Inferior parietal cortex (tissue), 1 donor: ENCODE measurements at regions not wholly inside any gene's neighbourhood (a gene's known extent, or its start where the extent isn't known, plus 50 kb on each side); places are given as distances from the start of the nearest gene placed in this dataset.
"Not testable (repeated sequence)": the region's sequence is repeated elsewhere in the genome, so short reads cannot be mapped to it uniquely, and the experiment has no call there.

Experiments
- DNase-seq: peaks from one replicate; pipeline ENCODE4 v3.0.0-alpha.2; 2016; ENCODE audit errors: extremely low spot score

DNA sequence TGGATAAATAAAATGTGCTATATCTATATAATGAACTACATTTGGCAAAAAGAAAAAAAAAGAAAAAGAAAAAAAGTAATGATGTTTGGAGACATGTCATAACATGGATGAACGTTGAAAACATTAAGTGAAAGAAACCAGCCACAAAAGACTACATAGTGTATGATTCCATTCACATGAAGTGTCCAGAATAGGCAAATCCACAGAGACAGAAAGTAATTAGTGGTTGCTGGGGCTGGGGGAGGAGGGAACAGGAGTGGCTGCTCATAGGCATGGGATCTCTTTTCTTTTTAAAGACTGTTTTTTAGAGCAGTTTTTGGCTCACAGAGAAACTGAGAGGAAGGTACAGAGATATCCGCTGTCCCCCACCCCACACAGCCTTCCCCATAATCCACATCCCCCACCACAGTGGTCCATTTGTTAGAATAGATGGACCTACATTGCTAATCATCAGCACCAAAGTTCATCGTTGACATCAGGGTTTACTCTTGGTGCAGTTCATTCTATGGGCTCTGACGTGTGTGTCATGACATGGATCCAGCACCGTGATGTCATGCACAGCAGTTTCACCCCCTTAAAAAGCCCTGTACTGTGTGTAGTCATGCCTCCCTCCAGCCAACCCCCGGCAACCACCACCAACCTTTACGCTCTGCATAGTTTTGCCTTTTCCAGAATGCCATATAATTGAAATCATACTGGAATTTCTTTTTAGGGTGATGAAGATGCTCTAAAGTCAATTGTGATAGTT lies 240.9 kb upstream of the RREB1 start:
- no peak for DNase-seq

GRCh38 chr6:6867404-6867799 lies 240.4 kb upstream of the RREB1 start:
- DNase-seq = no peak

DNA sequence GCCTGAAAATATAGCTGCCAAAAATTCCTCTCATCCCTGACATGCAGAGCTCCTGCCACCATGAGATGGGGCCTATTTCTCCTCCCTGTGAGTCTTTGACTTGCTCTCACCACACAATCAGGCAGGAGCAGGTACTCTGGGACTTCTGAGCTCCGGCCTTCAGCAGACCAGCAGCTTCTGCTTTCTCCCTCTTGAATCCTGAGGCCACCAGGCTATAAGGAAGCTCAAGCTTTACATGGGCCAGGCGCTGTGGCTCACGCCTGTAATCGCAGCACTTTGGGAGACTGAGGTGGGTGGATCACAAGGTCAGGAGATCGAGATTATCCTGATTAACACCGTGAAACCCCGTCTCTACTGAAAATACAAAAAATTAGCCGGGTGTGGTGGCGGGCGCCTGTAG lies 238.7 kb upstream of the RREB1 start:
- no peak for DNase-seq

DNA sequence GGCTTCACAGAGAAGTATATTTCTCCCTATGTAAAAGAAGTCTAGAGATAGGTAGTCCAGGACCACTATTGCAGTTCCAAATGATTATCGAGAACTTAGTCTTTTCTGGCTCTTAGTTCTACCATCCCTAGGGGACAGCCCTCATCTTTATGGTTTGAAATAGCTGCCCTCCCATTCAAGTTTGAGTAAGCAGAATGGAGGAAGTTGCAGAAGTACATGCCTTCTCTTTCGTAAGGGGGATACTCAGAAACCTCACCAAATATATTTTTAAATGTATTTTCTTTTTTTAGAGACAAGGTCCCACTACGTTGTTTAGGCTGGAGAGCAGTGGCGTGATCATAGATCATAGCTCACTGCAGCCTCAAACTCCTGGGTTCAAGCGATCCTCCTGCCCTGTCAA lies 236.8 kb upstream of the RREB1 start:
- no peak for DNase-seq

- DNase-seq = no peak
Observed at GRCh38 chr6:6872459-6873344, 235.1 kb upstream of the RREB1 start.

DNA sequence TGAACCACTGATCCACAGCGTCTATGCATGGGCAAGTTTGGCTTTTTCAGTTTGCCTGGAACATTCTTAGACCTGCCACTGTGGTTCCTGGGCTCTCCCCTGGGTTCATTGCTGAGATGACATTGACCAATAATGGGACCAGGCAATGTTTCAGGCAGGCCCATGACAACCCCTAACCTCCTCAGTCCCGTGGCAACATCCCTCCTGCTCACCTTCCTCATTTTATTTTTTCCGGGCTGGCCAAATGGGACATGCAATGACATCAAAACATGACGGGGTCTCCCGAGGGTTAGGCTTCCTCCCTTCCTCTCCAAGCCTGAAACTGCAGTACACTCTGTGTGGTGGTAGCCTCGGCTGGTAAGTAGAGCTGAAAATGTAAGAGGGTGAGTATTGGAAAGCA lies 234.0 kb upstream of the RREB1 start:
- DNase-seq = no peak

- DNase-seq = no peak
Observed at GRCh38 chr6:6875818-6876470, 231.8 kb upstream of the RREB1 start.

- not testable (repeated sequence) for DNase-seq
Observed at GRCh38 chr6:6877792-6878191, 230.0 kb upstream of the RREB1 start.

GRCh38 chr6:6878887-6879585 lies 228.7 kb upstream of the RREB1 start:
- DNase-seq = no peak

- DNase-seq = not testable (repeated sequence)
Observed at GRCh38 chr6:6879586-6879974, 228.2 kb upstream of the RREB1 start.

GRCh38 chr6:6880745-6881437 lies 226.9 kb upstream of the RREB1 start:
- no peak for DNase-seq

DNA sequence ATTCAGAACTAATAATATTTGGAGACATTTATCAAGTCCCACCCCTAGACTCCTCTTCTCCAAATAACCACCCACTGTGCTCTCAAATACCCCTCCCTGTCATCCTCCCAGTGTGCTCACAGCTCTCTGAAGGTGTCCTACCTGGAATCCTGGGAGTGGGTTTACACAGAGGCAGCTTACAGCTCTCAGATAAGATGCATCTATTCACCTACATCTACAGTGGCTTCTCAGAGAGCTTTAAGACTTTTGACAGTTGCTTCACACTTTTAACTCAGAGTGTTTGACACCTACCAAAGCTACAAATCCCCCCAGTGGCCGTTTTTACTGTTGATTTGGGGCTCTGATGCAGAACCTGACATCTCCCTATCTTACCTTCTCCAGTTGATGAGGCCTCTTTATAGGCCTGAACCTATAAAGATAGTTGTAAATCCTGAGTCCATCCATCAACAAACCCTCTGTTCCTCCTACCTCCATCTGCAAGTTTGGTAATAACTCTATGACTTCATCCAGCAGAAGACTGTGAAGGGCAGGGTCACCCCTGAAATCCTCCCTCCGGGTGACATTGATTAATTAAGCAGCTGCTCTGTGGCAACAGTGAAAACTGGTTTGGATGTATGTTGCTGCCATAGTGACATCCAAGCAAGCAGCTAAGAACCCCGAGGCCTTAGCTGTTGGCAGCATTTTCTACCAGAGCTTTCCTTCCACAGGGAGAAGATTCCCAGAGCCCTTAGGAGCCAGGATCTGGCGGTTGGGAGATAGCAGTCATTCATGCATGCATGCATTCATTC lies 226.1 kb upstream of the RREB1 start:
- DNase-seq = no peak

GRCh38 chr6:6882592-6882991 lies 225.2 kb upstream of the RREB1 start:
- DNase-seq = no peak

GRCh38 chr6:6883011-6883410 lies 224.8 kb upstream of the RREB1 start:
- DNase-seq = no peak

DNA sequence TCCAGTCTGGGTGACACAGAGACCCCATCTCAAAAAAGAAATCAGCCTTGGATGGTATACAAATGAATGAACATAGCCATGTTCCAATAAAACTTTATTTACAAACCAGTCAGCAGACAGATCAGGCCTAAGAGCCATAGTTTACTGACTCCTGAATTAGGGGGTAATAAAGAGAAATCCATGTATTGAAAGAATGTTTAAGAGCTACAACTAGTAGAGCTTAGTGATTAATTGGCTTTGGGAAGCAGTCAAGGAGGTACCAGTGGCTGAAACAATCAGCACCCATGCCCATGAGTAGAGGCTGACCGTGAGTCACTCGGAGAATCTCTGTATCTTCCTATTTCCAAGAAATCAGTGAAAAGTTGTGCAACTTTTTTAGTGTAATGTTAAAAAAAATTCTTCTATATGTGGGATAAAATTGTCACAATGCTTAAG lies 223.6 kb upstream of the RREB1 start:
- DNase-seq = no peak

DNA sequence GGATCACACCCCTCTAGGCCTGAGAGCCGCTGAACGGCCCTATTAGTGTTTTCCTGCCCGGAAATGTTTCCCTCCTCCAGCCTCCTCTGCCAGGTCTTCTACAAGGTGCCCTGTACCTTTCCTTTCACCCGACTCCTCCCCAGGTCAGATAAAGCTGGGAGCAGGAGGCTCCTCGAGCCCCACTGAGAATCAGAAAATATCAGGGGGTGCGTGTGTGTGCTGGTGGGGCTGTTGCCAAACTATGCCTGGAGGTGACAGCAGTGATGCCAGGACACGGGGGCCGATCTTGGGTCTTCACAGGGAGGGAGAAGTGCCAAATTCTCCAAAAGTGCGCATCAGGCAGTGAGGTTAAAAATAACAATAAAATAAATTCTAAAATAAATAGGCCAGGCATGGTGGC lies 222.8 kb upstream of the RREB1 start:
- no peak for DNase-seq

DNA sequence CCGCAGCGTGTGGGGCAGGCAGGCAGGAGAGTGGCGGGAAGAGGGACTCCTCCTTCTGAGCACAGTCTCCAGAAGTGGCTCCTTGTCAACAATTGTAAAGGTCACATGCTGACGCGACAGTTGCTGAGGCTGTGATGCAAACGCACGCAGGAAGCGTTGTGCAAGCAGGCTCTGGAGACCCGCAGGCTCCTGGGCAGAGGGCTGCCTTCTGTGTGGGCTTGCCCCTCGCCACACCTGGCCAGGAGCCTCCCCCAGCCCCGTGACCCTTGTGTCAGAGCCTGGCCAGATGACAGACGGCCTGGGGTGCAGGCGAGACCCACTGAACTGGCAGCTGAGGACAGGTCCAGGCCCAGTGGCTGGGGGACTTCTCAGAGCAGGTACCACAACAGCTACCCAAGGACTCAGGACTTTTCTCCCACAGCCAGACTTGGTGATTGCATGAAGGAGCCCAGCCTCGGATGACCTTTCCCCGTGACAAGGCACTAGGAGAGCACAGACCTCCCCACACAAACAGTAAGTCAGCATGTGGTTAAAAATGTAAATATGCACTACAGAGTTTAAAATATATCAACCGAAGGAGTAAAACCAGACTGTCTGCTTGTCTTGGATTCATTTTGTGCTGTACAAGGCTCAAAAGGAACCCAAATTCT lies 222.1 kb upstream of the RREB1 start:
- DNase-seq = no peak

DNA sequence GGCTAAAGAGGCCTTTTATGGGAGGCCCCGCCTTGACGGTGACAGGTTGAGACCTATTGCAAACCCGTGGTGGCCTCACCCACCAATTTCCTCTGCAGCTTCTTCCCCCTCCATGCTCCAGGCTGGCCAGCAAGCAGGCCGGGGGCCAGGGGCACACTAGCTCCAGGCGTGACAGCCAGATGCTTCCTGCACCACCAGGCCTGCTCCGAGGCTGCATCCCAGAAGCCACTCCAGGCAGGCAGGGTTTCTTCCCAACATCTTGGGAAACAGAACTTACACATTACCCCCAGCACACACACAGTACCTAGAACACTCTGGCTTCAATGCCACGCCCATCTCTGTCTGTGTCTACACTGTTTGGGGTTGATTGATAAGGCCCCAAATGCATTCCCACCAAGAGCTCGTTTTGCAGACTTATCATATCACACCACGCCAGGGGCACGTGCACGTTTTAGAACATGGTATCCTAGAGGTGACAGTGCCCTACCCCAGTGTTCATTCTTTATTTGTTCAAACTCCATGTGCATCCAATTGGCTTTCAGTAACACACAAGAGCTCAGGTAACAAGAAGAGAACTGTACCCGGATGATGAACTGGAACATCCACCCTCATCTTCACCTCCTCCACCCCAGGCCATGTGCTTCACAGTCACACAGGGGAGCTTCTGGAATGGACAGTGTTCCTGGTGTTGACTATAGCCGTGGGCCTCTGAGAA lies 221.4 kb upstream of the RREB1 start:
- no peak for DNase-seq

DNA sequence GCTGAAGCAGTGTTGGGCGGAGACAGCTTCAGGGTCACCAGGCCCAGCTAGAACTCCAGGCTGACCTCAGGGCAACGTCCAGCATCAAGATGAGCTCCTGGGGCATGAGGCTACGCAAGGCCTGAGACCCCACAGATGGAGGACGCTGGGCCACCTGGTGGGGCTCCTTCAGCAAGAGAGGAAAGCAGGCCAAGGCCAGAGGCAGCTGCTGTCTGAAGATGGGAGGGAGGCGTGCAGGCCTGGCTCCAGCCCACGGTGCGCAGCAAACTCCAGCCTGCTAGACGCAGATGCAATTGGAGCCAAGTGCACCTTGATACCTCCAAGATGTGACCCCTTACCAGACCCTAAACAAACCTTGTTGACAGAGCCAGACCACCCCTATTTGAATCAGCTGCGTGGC lies 220.9 kb upstream of the RREB1 start:
- no peak for DNase-seq
